22Rv1 (cell line): ENCODE measurements at regions not wholly inside any gene's neighbourhood (a gene's known extent, or its start where the extent isn't known, plus 50 kb on each side); places are given as distances from the start of the nearest gene placed in this dataset.
A peak's percentile ranks its signal among the peaks of the same experiment; 100 is the strongest.

Experiments
- H3K27ac ChIP-seq: fragments of 450-650 bp; 2 replicates; pipeline ENCODE4 v1.5.1; 2017
- ZFX ChIP-seq: fragments of 450-650 bp; IDR thresholded peaks from 2 replicates; pipeline ENCODE4 v1.6.1; 2017; ENCODE audit warnings: antibody characterized with exemption, borderline replicate concordance
- TF ChIP-seq, protein P1 (sequence below): fragments of 450-650 bp; IDR thresholded peaks from 2 replicates; pipeline ENCODE4 v1.5.1; 2017; ENCODE audit warnings: mild to moderate bottlenecking

DNA sequence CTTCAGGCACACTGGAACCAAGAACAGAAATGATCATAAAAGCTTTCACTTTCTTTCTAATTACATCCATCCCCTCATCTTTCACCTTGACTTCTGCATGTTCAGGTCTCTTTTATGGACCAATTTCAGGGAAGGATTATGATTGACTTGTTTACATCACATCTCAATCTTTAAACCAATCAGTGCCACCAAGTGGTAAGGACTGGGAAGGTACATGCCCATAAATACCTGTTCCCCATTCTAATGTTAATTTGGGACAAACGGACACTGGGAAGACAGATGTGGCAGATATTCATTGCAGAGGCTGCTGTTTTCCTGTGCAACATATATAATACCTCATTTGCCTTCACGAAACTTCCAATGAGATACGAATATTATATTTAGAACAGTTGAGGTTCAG lies 978.1 kb downstream of the GALC start:
- TF ChIP-seq, protein P1, sequence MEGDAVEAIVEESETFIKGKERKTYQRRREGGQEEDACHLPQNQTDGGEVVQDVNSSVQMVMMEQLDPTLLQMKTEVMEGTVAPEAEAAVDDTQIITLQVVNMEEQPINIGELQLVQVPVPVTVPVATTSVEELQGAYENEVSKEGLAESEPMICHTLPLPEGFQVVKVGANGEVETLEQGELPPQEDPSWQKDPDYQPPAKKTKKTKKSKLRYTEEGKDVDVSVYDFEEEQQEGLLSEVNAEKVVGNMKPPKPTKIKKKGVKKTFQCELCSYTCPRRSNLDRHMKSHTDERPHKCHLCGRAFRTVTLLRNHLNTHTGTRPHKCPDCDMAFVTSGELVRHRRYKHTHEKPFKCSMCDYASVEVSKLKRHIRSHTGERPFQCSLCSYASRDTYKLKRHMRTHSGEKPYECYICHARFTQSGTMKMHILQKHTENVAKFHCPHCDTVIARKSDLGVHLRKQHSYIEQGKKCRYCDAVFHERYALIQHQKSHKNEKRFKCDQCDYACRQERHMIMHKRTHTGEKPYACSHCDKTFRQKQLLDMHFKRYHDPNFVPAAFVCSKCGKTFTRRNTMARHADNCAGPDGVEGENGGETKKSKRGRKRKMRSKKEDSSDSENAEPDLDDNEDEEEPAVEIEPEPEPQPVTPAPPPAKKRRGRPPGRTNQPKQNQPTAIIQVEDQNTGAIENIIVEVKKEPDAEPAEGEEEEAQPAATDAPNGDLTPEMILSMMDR: peak; percentile 48
- TF ChIP-seq ZFX: no peak
- H3K27ac ChIP-seq: no peak overlapping the region

GRCh38 chr14:87013583-87013982 lies 979.4 kb downstream of the GALC start:
- TF ChIP-seq, protein P1: no peak
- no peak for TF ChIP-seq ZFX
- H3K27ac ChIP-seq: no peak overlapping the region

DNA sequence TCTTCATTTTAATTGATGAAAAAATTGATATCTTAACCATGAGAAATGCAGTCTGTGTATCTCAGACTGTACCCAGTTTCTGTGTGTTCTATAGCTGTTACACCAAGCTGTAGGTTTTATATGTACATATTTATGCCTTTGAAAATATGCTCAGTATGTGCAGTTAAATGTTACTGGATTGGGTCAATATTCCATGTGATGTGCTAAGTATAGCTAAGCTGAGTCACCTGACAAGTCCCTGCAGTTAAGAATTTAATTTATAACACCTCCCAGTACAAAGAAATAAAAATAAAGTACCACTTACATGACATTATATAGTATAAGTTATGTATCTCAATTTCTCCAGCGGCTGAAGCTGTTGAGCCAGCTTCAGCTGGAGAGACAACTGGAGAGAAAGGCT lies 984.0 kb downstream of the GALC start:
- TF ChIP-seq, protein P1: no peak
- no peak for TF ChIP-seq ZFX
- no peak overlapping the region for H3K27ac ChIP-seq

- TF ChIP-seq, protein P1: no peak
- TF ChIP-seq ZFX: no peak
Observed at GRCh38 chr14:87005280-87005679, 987.7 kb downstream of the GALC start.

GRCh38 chr14:87002776-87003175 lies 990.2 kb downstream of the GALC start:
- no peak overlapping the region for H3K27ac ChIP-seq
- TF ChIP-seq ZFX: no peak
- TF ChIP-seq, protein P1: no peak

More at GRCh38 chr14:87005280-87005679, 987.7 kb downstream of the GALC start:
- no peak overlapping the region for H3K27ac ChIP-seq

DNA sequence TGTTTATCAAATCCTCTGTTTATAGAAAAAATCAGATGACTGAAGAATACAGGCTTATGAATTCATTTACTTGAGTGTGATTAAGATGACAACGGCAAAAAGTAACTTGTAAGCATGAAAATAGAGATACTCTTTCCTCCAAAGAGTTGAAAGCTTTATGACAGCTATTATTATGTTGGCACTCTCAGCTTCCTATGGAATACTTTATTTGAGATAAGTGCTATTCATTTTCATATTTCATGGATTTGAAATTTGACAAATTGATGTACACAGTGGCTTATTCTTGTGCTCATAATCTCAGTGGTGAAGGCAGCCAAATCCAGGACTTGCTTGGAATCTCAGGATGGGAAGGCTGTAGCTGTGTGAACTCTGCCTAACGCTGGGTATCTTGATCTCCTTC lies 991.6 kb downstream of the GALC start:
- no peak for TF ChIP-seq ZFX
- TF ChIP-seq, protein P1: no peak
- no peak overlapping the region for H3K27ac ChIP-seq

DNA sequence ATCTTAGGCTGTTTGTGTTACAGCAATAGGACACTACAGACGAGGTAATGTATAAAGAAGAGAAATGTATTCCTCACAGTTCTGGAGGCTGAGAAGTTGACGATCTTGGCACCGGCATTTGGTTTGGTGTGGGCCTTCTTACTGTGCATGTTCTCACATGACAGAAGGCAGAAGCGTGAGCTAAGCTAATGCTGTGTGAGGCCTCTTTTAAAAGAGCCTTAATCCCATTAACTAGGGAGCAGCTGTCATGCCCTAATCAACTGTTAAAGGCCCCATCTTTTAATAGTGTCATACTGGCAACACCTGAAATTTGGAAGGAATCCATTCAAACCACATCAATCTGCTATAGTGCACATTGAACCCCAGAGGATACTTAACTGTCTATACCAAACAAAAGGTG lies 992.9 kb downstream of the GALC start:
- no peak overlapping the region for H3K27ac ChIP-seq
- TF ChIP-seq, protein P1: no peak
- no peak for TF ChIP-seq ZFX
